Urothelium cell line (cell line): ENCODE measurements at regions not wholly inside any gene's neighbourhood (a gene's known extent, or its start where the extent isn't known, plus 50 kb on each side); places are given as distances from the start of the nearest gene placed in this dataset.

Experiments
- DNase-seq: peaks from one replicate; pipeline ENCODE4 v3.0.0; 2011; ENCODE audit warnings: low spot score, mixed read lengths
- FAIRE-seq: peaks from 2 replicates; lab custom pipeline; 2011; peaks lifted over from hg19 to GRCh38; lab: Jason Lieb, UNC

DNA sequence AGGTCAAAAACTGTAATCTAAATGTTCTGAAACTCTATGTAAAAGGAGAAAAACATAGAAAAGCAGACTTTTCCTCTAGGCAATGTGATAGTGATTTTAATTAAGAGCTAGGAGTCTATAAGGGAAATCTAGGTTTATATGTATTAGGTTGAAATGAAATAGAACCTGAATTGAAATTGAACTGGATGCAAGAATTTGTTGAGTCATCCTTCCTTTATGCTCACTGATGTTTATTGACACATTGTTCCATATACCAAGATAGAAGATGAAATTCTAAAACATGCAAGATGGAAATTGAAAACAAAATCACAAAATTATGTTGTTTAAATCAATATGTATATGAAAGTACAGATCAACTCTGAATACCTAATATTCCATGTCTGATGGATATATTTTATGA lies 170.4 kb upstream of the FLRT2 start:
- DNase-seq (no peak), FAIRE-seq (no peak)

DNA sequence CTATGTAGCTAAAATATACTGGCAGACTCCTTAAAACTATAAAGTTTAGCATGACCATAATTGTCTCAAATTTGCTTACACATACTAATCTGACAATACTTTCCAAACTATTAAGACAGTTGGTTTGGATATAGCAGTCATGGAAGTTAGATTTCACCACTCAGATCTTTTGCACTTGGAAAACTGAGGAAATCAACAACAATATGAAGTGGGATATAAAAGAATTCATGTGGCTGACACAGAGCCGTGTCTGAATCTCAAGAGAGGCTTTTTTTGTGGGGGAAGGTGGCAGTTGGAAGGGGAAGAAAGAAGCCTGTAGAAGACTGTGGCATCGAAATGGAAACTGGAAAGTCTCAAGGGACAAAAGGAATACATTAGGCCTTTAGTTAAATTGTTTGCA lies 166.6 kb upstream of the FLRT2 start:
- no peak for FAIRE-seq

GRCh38 chr14:85366226-85366625 lies 163.7 kb upstream of the FLRT2 start:
- no peak for DNase-seq
- no peak for FAIRE-seq

More for the DNA sequence above, 166.6 kb upstream of the FLRT2 start:
- no peak for DNase-seq

GRCh38 chr14:85380881-85381280 lies 149.1 kb upstream of the FLRT2 start:
- FAIRE-seq (no peak), DNase-seq (no peak)

GRCh38 chr14:85382341-85382740 lies 147.6 kb upstream of the FLRT2 start:
- FAIRE-seq = no peak
- DNase-seq = no peak

GRCh38 chr14:85387181-85387580 lies 142.8 kb upstream of the FLRT2 start:
- FAIRE-seq (no peak), DNase-seq (no peak)

- DNase-seq (no peak), FAIRE-seq (no peak)
These were observed 139.7 kb upstream of the FLRT2 start for GRCh38 chr14:85390236-85390635.

GRCh38 chr14:85391455-85391854 lies 138.5 kb upstream of the FLRT2 start:
- no peak for FAIRE-seq
- DNase-seq = no peak

DNA sequence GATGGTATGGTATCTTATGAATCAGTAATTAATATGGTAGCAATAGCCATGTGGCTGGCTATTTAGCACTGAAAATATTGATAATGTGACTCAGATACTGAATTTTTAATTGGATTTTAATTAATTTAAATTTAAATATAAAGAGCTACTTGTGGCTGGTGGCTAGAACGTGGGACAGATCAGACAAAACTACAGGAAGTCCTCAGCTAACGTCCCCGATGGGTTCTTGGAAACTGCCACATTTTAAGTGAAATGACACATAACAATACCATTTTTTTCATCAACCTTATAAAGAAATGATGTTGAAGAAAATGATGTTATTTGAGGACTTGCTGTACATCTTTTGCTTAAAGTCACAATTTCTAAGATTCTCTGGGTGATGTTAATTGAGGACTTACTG lies 138.1 kb upstream of the FLRT2 start:
- DNase-seq (no peak), FAIRE-seq (no peak)

GRCh38 chr14:85399186-85399585 lies 130.8 kb upstream of the FLRT2 start:
- DNase-seq = peak; percentile 6
- FAIRE-seq = no peak

DNA sequence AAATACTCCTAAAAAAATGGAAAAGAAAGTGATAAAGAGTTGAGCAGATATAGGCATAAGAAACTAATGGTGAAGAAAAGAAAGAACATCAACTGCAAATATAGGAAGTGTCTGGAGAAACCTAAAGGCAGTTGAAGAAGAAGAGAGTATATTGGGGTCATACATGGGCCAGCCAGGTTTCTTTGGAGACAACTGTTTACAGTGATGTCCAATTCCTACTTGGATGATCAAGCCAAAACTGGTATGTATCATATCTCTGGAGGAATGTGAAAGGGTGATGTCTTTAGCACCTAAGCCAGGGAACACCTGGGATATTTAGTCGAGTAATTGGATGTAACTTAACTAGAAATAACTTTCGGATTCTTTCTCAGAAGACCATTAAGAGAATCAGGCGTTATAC lies 129.3 kb upstream of the FLRT2 start:
- no peak for DNase-seq

GRCh38 chr14:85401384-85401783 lies 128.6 kb upstream of the FLRT2 start:
- no peak for FAIRE-seq

More for the DNA sequence above, 129.3 kb upstream of the FLRT2 start:
- FAIRE-seq = no peak

DNA sequence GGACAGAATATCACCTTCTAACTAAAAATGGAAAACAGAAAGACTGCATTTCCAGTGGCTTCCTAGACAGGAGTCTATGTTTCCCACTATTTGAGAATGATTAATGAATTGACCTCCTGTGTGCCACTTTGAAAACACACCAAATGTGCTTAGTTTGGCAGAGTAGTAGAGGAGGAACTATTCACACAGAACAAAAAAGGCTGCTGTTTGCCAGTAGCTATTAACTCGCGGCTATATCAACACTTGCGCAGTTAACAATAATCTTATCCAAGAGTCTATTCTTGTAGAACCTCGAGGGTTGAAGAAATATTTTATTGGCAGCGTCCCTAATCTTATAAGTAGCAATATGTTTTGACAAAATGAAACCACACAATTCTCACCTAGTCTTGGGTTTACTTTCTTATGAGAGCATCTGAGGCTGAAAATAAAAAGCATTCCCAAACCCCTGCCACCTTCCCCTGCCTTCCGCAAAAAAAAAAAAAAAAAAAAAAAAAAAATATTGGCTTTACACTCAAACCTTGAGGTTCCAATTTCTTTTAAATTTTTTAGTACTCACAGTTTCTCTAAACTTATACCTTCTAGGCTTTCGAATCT lies 127.3 kb upstream of the FLRT2 start:
- DNase-seq (no peak), FAIRE-seq (no peak)

More at GRCh38 chr14:85401384-85401783, 128.6 kb upstream of the FLRT2 start:
- DNase-seq = no peak

GRCh38 chr14:85409481-85410210 lies 120.3 kb upstream of the FLRT2 start:
- FAIRE-seq (no peak), DNase-seq (no peak)

- no peak for DNase-seq
- FAIRE-seq = no peak
These were observed 117.2 kb upstream of the FLRT2 start for GRCh38 chr14:85412756-85413155.

DNA sequence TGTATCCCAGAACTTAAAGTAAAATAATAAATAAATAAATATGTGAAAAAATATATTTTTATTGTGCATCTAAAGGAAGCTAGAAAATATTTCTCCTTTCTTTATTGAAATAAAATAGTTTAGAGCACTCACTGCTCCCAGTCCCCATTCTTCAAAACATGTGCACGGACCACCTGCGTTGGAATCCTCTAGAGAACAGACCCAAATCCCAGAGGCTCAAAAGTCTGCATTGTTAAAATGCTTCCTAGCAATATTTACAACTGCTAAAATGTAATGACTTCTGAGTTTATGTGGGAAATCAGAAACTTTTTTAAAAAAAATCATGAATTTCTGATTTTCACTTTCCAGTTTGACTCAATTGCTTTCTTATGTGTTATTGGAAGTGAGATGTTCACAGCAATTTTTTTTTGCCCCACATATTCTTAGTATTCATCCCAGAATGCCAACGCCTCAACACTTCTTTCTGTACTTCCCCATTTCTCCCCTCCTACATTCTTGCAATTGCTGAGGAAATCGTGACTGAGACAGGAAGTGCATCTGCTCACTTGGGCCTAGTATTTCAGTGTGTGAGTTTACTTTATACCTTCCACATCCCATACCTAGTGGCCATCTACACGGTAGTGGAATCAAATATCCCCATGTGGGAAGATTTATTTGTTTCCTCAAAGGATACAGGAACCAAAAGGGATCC lies 116.0 kb upstream of the FLRT2 start:
- no peak for FAIRE-seq
- DNase-seq = no peak

- DNase-seq = peak; percentile 89
- FAIRE-seq = peak; percentile 98
These were observed 114.8 kb upstream of the FLRT2 start for GRCh38 chr14:85415015-85415712.

- FAIRE-seq (peak; percentile 32), DNase-seq (peak; percentile 38)
These were observed 113.2 kb upstream of the FLRT2 start for GRCh38 chr14:85416771-85417170.

DNA sequence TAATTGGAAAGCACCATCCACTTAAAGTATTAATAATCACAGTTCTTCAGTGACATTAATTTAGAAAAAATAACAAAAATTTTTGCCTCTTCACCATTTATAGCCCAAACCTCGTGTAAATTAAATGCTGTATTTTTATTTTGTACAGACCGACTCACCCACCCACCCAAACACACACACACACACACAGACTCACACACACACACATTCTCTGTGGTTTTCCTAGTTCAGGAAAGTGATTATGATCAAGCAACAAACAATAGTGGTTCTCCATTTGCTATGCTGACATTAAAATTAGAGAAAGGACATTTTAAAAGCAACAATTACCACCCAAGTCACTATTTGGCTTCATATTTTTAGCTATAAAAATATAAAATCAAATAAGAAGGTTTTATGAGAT lies 112.5 kb upstream of the FLRT2 start:
- no peak for FAIRE-seq

GRCh38 chr14:85418721-85419120 lies 111.2 kb upstream of the FLRT2 start:
- DNase-seq (no peak), FAIRE-seq (no peak)

More for the DNA sequence above, 112.5 kb upstream of the FLRT2 start:
- DNase-seq = no peak

- no peak for FAIRE-seq
These were observed 109.7 kb upstream of the FLRT2 start for GRCh38 chr14:85420278-85420677.

More at GRCh38 chr14:85420278-85420677, 109.7 kb upstream of the FLRT2 start:
- DNase-seq = no peak
